NCI-H526 treated with DMSO at 0.1 percent for 48 hours (cell line): ENCODE measurements at regions not wholly inside any gene's neighbourhood (a gene's known extent, or its start where the extent isn't known, plus 50 kb on each side); places are given as distances from the start of the nearest gene placed in this dataset.
"Not testable (repeated sequence)": the region's sequence is repeated elsewhere in the genome, so short reads cannot be mapped to it uniquely, and the experiment has no call there.

Experiments
- DNase-seq: peaks from one replicate; lab custom pipeline; 2025; lab: John Stamatoyannopoulos, UW

GRCh38 chr1:189212606-189213005 lies 1265.1 kb downstream of the BRINP3 start:
- DNase-seq: peak; percentile 23

- DNase-seq: no peak
These were observed 1260.8 kb downstream of the BRINP3 start for GRCh38 chr1:189216886-189217285.

- no peak for DNase-seq
These were observed 1260.0 kb downstream of the BRINP3 start for GRCh38 chr1:189217646-189218045.

GRCh38 chr1:189220750-189221149 lies 1256.9 kb downstream of the BRINP3 start:
- no peak for DNase-seq

- DNase-seq: not testable (repeated sequence)
These were observed 1251.9 kb downstream of the BRINP3 start for GRCh38 chr1:189225794-189226145.

- DNase-seq: no peak
These were observed 1250.9 kb downstream of the BRINP3 start for GRCh38 chr1:189226779-189227178.

GRCh38 chr1:189237008-189237407 lies 1240.7 kb downstream of the BRINP3 start:
- no peak for DNase-seq

GRCh38 chr1:189253601-189254350 lies 1223.9 kb downstream of the BRINP3 start:
- DNase-seq: no peak

GRCh38 chr1:189261128-189261527 lies 1216.5 kb downstream of the BRINP3 start:
- not testable (repeated sequence) for DNase-seq

GRCh38 chr1:189269011-189269410 lies 1208.7 kb downstream of the BRINP3 start:
- no peak for DNase-seq

- no peak for DNase-seq
These were observed 1203.4 kb downstream of the BRINP3 start for GRCh38 chr1:189274267-189274666.

GRCh38 chr1:189275796-189276195 lies 1201.9 kb downstream of the BRINP3 start:
- DNase-seq: no peak

- no peak for DNase-seq
These were observed 1188.3 kb downstream of the BRINP3 start for GRCh38 chr1:189289346-189289745.

- DNase-seq: no peak
These were observed 1176.4 kb downstream of the BRINP3 start for GRCh38 chr1:189301235-189301634.

- no peak for DNase-seq
These were observed 1172.4 kb downstream of the BRINP3 start for GRCh38 chr1:189305279-189305678.

GRCh38 chr1:189311915-189312314 lies 1165.7 kb downstream of the BRINP3 start:
- DNase-seq: no peak

- DNase-seq: no peak
These were observed 1165.2 kb downstream of the BRINP3 start for GRCh38 chr1:189312499-189312898.

- no peak for DNase-seq
These were observed 1164.2 kb downstream of the BRINP3 start for GRCh38 chr1:189313488-189313887.

- no peak for DNase-seq
These were observed 1162.4 kb downstream of the BRINP3 start for GRCh38 chr1:189315035-189315901.

- DNase-seq: no peak
These were observed 1154.6 kb downstream of the BRINP3 start for GRCh38 chr1:189323091-189323490.

GRCh38 chr1:189331071-189331470 lies 1146.6 kb downstream of the BRINP3 start:
- DNase-seq: not testable (repeated sequence)

- DNase-seq: no peak
These were observed 1141.3 kb downstream of the BRINP3 start for GRCh38 chr1:189336115-189337100.
